ENCODE measurements at regions not wholly inside any gene's neighbourhood (a gene's known extent, or its start where the extent isn't known, plus 50 kb on each side); places are given as distances from the start of the nearest gene placed in this dataset.
"Not testable (repeated sequence)": the region's sequence is repeated elsewhere in the genome, so short reads cannot be mapped to it uniquely, and the experiment has no call there.

DNA sequence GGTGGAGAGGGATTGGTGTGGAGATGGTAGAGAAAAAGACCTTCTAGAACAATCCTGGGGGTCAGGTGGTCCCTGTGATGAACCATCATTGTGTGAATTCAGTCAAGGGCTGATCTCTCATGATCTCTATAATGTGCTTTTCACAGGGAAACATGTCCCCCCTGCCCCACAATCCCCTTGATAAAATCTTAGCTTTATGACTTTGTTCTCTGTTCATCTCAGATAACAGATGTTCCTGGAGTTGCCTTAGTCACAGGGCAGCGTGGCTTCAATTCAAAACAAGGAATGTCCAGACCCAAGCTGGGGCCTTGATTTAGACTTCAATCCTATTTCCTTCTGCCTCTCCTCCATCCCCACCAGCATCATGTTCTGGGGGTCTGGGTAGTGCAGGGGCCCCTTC, 171.5 kb downstream of the CRLF3 start:
- intact Hi-C loops (cut with DNase I); DNase-seq; ATAC-seq (ENCODE audit: poor library complexity): not testable (repeated sequence)

DNA sequence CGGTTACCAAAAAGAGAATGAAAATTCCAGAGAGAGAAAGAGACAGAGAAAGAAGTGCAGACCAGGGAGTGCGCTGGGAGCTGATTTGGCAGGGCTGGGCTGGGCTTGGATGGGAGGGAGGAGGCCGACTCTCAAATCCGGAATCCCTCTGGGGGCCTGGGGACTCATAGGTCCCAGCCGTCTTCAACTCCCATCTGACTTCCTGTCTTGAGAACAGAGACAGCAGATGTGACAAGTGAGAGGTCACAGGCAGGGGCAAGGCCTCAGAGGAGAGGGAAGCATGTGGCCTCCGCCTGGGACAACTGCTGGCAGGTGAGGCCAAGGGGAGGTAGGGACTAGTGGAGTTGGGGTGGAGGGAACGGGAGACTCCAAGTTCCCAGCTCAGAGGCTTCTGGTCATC, 172.9 kb downstream of the GOSR1 start:
- ATAC-seq (ENCODE audit: poor library complexity), result peak; percentile 22
- intact Hi-C loops (cut with DNase I); DNase-seq: not testable (repeated sequence)

DNA sequence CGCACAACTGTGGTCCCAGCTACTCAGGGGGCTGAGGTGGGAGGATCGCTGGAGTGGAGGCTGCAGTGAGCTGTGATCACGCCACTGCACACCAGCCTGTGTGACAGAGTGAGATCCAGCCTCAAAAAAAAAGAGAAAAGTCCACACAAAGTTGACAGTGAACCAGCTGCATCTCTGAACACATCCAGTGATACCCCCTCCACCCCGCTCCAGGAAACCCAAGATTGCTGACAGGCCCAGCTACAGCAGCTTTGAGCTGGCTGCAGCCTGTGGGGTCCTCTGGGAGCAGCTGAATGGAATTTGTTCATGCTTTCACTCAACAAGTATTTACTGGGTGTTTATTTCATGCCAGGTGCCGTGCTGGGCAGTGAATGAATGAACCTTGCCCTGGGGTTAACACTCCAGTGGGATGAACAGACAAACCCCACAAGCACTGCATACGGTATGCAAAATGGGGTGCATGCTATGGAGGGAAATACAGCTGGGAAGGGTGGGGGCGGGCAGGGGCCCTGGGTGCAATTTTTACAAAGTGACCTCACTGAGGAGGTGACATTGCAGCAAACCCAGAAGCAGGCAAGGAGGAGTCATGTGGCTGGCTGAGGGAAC, 170.9 kb downstream of the GOSR1 start:
- ATAC-seq (ENCODE audit: poor library complexity); intact Hi-C loops (cut with DNase I); DNase-seq: not testable (repeated sequence)

DNA sequence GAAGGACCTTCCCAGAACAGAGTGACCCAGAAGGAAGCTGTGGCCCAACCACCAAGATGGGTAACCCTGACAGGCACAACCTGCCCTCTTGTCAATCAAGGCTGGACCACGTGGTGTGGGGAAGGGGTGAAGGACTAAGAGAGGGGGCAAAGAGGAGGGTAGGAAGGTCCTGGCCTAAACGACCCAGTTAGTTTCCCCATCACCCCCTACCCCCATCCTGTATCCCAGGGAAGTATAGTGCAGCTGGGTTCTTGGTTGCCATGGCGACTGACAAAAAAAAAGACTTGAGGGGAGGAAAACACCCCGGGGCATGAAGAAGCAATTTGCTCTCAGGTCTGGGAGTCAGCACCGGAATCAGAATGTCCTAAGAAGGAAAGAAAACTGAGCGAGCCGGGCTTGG, 168.7 kb downstream of the GOSR1 start:
- ATAC-seq (ENCODE audit: poor library complexity); intact Hi-C loops (cut with DNase I); DNase-seq: not testable (repeated sequence)

DNA sequence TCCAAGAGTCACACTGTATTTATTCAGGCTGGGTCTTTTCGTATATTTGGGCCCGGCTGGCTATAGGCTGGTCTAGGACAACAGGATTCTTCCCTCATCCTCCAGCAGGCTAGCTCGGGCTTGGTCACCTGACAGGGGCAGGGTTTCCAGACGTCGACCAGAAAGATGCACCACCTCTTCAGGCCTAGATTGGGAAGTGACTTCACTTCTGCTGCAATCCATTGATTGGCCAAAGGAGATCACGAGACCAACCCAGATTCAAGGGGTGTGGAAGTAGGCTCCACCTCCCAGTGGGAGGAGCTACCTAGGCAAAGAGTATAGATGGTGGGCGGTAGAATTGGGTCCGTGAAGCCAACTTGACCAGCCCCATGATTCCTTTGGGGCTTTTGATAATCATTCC, 167.5 kb downstream of the GOSR1 start:
- intact Hi-C loops (cut with DNase I); DNase-seq; ATAC-seq (ENCODE audit: poor library complexity): not testable (repeated sequence)

DNA sequence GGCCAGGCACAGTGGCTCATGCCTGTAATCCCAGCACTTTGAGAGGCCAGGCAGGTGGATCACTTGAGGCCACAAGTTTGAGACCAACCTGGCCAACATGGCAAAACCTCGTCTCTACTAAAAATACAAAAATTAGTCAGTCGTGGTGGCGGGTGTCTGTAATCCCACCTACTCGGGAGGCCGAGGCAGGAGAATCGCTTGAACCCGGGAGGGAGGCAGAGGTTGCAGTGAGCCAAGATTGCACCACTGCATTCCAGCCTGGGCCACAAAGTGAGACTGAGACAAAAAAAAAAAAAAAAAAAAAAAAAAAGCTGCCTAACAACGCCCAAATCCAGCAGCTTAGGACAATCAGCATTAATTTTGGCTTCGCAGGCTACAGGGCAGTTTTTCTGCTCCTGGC, 167.1 kb downstream of the GOSR1 start:
- intact Hi-C loops (cut with DNase I); DNase-seq; ATAC-seq (ENCODE audit: poor library complexity): not testable (repeated sequence)

DNA sequence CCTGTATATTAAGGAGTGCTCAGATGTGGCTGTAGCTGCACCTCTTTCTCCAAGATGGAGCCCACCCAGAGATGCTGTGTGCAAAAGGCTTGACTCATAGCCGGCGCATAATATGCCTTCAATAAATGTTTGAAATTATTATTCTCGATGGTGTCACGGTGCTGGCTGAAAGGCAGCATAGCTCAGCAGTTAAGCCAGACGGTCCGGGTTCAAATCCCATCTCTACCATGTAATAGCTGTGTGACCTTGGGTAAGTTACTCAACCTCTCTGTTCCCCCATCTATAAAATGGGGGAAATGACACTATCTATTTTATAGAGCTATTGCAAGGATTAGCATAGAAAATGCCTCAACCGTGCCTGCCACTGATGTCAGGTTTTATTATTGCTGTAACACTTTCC, 164.2 kb downstream of the GOSR1 start:
- DNase-seq; intact Hi-C loops (cut with DNase I); ATAC-seq (ENCODE audit: poor library complexity): not testable (repeated sequence)

DNA sequence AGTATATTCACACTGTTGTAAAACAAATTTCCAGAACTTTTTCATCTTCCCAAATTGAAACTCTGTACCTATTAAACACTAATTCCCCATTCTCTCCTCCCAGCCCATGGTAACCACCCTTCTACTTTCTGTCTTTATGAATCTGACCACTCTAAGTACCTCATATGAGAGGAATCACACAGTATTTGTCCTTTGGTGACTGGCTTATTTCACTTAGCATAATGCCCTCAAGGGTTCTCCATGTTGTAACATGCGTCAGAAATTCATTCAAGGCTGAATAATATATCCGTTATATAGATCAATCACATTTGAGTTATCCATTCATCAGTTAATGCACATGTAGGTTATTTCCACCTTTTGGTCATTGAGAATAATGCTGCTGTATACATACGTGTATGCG, 162.2 kb downstream of the GOSR1 start:
- ATAC-seq (ENCODE audit: poor library complexity); intact Hi-C loops (cut with DNase I); DNase-seq: not testable (repeated sequence)

DNA sequence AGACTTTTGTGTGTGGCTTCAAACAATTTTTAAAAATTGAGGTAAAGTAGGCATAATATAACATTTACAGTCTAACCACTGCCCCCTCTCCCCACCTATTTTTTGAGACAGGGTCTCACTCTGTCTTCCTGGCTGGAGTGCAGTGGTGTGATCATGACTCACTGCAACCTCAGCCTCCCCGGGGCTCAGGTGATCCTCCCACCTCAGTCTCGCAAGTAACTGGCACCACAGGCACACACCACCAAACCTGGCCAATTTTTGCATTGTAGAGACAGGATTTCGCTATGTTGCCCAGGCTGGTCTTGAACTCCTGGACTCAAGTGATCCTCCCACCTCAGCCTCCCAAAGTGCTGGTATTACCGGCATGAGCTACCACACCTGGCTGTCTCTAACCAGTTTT, 161.8 kb downstream of the GOSR1 start:
- intact Hi-C loops (cut with DNase I); ATAC-seq (ENCODE audit: poor library complexity); DNase-seq: not testable (repeated sequence)

DNA sequence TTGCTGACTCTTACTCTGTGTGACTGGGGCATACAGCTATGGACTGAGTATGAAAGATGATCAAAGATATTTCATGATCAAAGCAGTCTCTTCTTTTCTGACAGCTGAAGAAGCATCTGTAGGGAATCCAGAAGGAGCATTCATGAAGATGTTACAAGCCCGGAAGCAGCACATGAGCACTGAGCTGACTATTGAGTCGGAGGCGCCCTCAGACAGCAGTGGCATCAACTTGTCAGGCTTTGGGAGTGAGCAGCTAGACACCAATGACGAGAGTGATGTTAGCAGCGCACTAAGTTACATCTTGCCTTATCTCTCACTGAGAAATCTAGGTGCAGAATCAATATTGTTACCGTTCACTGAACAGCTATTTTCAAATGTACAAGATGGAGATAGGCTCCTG, 154.4 kb downstream of the GOSR1 start:
- intact Hi-C loops (cut with DNase I); ATAC-seq (ENCODE audit: poor library complexity); DNase-seq: not testable (repeated sequence)

DNA sequence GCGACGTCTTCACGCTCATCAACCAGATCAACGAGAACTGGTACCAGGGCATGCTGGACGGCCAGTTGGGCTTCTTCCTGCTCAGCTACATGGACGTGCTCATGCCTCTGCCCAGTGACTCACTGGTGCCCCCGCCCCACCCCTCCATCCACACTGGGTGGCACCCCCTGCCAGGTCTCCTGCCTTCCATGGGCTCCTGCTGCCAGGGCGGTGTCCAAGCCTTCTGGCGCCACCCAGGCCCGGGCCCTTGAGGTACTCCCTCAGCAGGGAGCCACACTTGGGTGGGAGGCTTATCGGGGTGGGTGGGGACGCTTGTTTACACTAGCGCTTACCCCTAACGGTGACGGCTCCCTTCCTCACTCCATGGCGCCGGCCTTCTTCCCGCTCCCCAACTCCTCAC, 148.2 kb downstream of the GOSR1 start:
- ATAC-seq (ENCODE audit: poor library complexity); DNase-seq; intact Hi-C loops (cut with DNase I): not testable (repeated sequence)

DNA sequence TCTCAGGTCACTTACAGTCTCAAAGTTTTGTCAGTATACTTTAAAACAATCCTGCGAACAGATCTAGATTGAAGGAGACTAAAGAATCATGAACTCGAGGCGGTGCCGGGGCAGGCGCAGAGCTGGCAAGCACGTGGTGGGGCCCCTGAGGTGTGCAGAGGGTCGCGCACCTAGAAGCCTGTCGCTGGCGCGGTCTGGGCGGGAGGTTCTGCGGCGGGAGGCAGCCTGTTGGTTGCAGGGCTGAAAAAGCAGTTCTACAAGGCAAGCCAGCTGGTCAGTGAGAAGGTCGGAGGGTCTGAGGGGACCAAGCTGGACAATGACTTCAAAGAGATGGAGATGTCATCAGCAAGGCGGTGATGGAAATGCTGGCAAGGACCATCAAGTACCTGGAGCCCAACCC, 147.0 kb downstream of the GOSR1 start:
- DNase-seq; intact Hi-C loops (cut with DNase I); ATAC-seq (ENCODE audit: poor library complexity): not testable (repeated sequence)

DNA sequence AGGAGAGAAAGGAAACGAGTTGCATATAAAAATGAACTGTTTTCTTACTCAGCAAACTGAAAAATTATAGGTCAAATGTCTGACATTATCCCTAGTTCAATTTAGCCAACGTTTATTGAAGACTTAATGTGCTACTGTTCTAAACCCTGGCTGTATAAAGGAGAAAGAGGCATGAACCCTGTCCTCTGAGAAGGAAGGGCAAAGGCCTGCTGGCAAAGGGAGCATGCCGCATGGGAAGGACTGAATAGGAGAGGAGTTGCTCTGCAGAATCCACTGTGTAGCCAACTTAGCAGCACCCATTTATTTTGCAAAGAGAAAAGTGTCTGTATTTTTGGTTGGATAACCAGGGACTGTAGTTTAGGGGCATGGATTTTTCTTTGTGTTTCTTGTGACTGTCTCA, 132.5 kb downstream of the GOSR1 start:
- DNase-seq; ATAC-seq (ENCODE audit: poor library complexity); intact Hi-C loops (cut with DNase I): not testable (repeated sequence)

DNA sequence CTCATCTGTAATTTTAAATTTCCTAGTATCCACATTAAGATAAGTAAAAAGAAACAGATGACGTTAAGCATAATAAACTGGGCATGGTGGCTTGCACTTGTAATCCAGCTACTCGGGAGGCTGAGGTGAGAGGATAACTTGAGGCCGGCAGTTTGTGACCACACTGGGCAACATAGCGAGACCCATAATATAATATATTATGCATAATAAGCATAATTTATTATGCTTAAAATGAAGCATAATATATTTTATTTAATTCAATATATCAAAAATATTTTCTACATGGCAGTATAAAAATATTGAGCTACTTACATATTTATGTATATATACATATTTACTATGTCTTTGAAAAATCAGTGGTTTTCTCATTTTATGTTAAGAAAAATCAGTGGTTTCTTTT, 128.3 kb downstream of the GOSR1 start:
- intact Hi-C loops (cut with DNase I), result no loop called here
- ATAC-seq (ENCODE audit: poor library complexity), result no peak
- no peak for DNase-seq

DNA sequence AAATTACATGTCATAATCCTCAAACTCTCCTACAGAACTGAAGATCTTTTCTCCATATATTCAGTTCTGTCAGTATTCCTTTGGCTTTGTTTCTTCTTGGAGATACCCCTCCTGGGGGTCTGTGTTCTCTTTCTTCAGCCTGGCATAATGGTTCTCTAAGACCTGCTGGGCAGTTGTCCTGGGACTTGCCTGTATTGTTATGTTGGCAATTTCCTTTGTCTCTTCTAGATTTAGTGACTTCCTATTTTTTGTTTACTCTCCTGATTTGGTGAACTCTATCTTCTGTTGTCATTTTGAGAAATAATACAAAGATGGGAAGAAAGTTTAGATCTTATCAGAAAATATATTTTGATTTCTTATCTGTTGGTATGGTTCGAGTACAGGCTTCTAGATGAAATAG, 127.8 kb downstream of the GOSR1 start:
- DNase-seq, result no peak
- intact Hi-C loops (cut with DNase I), result no loop called here
- no peak for ATAC-seq (ENCODE audit: poor library complexity)

DNA sequence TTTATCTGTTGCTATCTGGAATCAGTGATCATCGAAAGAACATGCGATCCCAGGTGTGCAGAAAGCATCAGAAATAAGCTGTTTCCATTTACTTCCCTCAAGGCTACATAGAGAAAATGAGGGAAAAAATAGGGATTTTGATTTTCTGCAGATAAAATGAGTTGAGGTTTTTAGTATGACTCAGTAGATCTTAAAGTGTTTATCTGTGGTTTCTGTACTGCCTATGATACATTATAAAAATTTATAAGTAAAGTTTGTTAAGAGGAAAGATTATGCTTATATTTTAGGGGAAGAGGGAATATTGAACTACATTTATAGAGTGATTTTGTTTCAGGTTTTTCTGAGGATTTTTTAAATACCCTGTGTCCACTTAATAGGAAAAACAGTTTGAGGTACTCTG, 125.2 kb downstream of the GOSR1 start:
- not testable (repeated sequence) for ATAC-seq (ENCODE audit: poor library complexity); DNase-seq
- intact Hi-C loops (cut with DNase I), result loop anchor here (5.0 kb wide), 1 partner anchor 125 kb away; the partner anchor contains the start of gene GOSR1

DNA sequence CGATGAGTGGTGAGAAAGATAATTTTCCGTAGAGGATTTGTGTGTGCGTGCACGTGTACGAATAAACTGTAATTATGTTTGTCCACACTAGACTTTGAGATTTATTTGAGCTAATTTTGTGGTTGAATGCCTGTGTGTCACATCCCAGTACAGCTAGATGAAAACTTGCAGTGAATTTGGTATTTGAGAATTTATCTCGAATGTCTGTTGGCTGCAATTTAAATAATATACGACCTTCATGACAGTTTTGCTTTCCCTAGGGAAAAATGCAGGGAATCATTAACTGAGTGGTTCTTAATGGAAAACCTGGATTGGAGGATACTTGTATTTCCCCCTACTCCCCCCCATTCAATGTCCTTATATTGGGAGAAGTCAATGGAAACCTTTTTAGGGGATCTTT, 124.8 kb downstream of the GOSR1 start:
- not testable (repeated sequence) for DNase-seq; ATAC-seq (ENCODE audit: poor library complexity)
- intact Hi-C loops (cut with DNase I), result loop anchor here (5.0 kb wide), 1 partner anchor 125 kb away; the partner anchor contains the start of gene GOSR1

DNA sequence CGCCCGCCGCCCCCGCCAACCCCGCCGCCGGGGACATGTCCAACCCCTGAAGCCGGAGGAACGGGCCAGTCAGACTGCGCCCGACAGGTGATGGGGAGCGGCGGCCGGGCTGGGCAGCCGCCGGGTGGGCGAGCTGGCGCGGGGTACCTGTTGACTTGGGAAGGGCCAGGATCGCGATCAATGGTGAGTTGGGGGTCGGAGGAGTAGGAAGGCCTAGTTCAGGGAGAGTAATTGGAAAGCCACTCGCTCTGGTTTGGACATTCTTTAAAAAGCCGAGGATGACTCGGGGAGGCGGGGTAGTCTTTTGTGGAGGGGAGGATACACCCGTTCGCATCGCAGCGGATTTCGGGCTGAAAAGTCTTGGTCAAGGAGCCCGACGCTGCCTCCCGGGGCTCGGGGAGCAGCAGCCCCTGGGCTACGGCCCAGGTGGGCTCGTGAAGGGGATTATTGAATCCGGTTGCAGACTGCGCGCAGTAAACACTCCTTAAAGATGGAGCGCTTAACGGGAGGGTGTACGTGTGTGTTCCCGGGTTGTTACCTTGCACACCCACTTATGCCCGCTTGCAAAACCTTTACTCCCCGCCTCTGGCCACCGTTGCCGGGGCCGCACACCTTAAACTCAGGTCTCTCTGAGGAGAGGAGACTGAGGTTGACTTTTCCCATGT, 123.8 kb downstream of the GOSR1 start:
- DNase-seq (peak; percentile 37), ATAC-seq (ENCODE audit: poor library complexity) (peak; percentile 7)
- intact Hi-C loops (cut with DNase I), result loop anchor here (5.0 kb wide), 1 partner anchor 124 kb away; the partner anchor contains the start of gene GOSR1

DNA sequence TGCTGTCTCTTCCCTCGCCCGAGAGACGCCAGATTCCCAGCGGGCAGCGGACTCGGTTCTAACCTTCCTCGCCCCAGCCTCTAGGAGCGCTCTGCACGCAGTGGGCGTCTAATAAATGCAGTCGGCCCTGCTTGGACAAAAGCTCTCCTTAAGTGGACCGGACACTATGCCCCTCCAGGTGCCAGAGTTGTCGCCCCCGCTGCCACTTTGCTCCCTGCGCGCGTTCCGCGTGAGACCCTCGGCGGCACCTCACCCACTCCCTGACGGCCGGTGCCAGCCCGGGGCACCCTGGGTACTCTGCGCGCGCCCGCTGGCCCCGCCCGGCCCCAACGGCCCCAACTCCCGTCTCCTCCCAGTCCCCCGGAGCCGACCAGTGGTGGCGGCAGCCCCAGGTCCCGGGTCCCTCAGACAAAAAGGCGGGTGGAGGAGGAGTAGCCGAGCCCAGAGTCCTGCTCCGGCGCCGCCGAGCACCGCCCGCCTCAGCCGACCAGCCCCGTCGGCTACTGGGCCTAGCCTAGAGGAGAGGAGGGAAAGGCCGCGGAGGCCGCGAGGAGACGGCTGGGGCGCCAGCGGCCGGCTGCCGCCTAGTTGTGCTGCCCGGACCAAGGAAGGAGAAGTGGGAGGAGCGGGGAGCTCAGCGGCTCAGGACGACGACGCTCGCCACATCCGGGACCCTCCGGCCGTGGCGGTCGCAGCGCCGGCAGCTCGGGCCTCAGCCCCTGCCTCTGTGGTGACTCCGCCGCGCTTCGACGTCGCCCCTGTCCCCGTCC, 123.0 kb downstream of the GOSR1 start:
- intact Hi-C loops (cut with DNase I), result loop anchor here (5.0 kb wide), 1 partner anchor 123 kb away; the partner anchor contains the start of gene GOSR1
- ATAC-seq (ENCODE audit: poor library complexity) (peak; percentile 99), DNase-seq (peak; percentile 91)
